GM12872 (cell line): ENCODE measurements at regions not wholly inside any gene's neighbourhood (a gene's known extent, or its start where the extent isn't known, plus 50 kb on each side); places are given as distances from the start of the nearest gene placed in this dataset.

ENCODE experiments used
- CTCF ChIP-seq: IDR thresholded peaks from 3 replicates; pipeline ENCODE4 v1.5.1; 2011; ENCODE audit warnings: low read depth, mild to moderate bottlenecking, low read length, moderate library complexity; ENCODE audit not compliant: insufficient read depth

DNA sequence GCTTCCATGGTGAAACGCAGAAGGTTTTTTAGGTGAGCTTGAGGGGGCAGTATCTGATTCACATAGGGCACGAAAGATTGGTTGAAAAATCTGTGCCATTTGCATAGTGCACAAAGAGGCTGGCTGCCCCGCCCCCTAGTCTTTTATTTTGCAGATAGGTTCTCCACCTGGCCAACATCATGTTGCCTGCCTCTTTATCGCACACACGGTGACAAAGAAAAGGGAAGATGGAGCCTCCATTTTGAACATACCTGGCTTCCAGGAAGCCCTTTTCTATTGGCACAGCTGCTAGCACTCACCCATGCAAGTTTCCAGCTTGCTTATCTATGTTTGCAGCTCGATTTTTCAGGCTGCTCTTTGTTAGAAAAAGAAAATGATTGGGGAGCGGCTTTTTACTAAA is 316.2 kb upstream of the KLHL1 start:
- no peak for TF ChIP-seq CTCF

DNA sequence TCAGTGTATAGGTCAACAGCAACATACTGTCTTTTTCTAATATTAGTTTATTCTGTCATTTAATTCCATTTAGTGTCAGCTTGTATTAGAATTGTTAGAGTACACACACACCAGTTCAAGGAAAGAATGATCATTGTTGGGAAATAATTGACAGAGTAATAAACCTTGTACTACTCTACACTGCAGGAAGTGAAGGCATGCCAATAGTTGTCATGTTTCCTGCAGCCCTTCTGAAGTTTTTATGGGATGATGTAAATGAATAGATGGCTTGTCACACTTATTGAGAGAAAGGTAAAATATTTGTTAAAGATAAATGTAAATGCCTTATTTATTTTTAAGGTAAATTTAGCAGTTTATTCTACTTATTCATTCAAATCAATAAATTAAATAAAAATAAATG is 306.9 kb upstream of the KLHL1 start:
- no peak for TF ChIP-seq CTCF

GRCh38 chr13:70408865-70409264 is 300.6 kb upstream of the KLHL1 start:
- TF ChIP-seq CTCF, result no peak

DNA sequence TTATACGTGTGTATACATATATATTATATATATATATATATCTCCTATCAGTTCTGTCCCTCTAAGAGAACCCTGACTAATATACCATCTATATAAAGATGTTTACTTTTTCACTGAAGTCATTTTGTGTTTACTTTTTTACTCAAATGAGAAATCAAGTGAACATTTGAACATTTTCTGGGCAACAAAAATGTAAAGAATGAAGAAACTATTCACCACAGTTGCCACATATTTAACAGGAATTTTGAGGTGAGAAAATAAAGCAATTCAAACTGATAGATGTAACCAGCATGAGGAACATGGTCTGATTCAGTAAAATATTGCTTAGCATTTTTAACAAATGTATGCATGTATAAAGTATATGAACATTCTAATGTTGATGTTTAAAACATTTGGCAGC is 299.2 kb upstream of the KLHL1 start:
- TF ChIP-seq CTCF, result no peak

DNA sequence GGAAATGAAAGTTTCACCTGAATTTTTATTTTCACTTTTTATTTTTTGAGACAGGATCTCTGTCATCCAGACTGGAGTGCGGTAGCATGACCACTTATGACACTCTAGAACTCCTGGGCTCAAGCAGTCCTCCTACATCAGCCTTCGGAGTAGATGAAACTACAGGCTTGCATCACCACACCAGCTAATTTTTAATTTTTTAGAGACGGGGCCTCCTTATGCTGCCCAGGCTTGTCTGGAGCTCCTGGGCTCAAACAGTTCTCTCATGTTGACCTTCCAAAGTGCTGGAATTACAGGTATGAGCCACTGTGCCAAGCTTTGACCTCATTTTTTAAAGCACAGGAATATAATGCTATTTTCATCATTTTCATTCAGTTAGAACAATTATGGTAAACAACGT is 297.0 kb upstream of the KLHL1 start:
- TF ChIP-seq CTCF, result no peak

DNA sequence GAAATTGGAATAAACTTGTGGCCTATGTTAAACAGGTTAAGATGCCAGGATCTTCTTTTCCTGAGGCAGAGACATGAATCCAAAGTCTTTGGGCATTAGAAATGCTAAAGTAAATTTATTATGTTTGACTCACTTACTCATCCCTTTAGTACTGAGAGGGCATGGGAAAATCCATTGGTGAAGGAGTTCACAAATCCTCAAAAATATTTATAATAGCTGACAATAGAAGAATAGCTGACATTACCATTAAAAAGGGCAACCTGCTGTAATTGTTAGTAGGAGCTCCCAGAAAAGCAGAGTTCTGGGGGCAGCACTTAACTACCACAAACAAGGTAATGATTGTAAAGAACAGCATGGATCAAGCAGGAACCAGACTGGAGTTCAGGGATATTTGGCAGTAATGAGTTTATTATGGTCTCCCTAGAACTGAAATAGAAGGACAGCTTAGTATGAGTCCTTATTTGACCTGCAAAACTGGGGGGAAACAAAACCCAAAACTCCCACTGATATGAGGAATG is 285.8 kb upstream of the KLHL1 start:
- no peak for TF ChIP-seq CTCF

DNA sequence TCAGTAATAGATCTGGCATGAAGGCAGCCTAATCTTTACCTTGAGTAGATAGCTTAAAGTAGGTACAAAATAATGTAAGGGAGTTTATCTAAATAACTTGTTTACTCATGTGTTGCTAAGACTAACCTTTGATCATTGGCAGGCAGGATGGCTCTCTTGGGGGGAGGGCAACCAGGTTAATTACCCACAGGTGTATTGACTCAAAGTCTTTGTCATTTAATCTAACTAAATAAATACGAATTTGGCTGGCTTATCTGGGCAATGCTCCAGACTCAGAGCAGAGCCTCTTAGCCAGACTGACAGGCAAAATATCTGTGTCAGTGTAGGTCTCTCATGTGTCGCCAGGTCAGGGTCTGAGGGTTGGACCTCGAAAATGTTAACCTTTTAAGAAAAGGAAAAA is 283.4 kb upstream of the KLHL1 start:
- no peak for TF ChIP-seq CTCF

DNA sequence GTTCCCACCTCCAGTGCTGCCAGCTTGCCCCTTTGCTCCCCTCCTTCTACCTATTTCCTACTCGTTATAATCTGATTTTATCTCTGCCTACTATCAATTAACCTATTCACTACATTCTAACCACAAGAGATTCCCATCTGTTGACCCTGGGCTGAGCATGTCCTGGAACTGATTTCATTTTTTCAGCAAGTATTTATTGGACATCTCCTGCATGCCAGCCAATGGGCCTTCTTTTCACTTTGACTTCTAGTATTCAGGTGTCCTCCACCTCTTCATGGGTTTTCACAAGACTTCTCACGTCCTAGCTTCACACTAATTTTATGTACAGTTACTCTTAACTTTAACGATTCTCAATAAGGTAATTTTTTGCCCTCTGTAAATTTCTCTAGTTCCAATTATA is 282.7 kb upstream of the KLHL1 start:
- no peak for TF ChIP-seq CTCF
